Loucy (cell line): ENCODE measurements at regions not wholly inside any gene's neighbourhood (a gene's known extent, or its start where the extent isn't known, plus 50 kb on each side); places are given as distances from the start of the nearest gene placed in this dataset.

ENCODE experiments used
- H2AFZ ChIP-seq: fragments of 200-600 bp; sonication (generic); 2 replicates; pipeline ENCODE4 v1.6.0; 2016; ENCODE audit warnings: antibody characterized with exemption, mild to moderate bottlenecking, low read length, moderate library complexity
- H3F3A ChIP-seq: fragments of 200-600 bp; 2 replicates; pipeline ENCODE4 v1.6.0; 2016; ENCODE audit warnings: antibody characterized with exemption, low read depth, mild to moderate bottlenecking
- H3K27me3 ChIP-seq: fragments of 200-600 bp; sonication (generic); 2 replicates; pipeline ENCODE4 v1.6.1; 2014; ENCODE audit warnings: low read length, mild to moderate bottlenecking; ENCODE audit not compliant: insufficient read depth, poor library complexity, severe bottlenecking
- H3K36me3 ChIP-seq: fragments of 200-600 bp; sonication (generic); 2 replicates; pipeline ENCODE4 v1.6.1; 2016; ENCODE audit warnings: low read length; ENCODE audit not compliant: insufficient read depth
- H3K4me1 ChIP-seq: fragments of 200-600 bp; sonication (generic); 2 replicates; pipeline ENCODE4 v1.5.1; 2014; ENCODE audit warnings: low read length, mild to moderate bottlenecking; ENCODE audit not compliant: insufficient read depth, poor library complexity, severe bottlenecking
- H3K4me2 ChIP-seq: fragments of 200-600 bp; sonication (generic); 2 replicates; pipeline ENCODE4 v1.6.0; 2014; ENCODE audit warnings: antibody characterized with exemption, low read length, low read depth, mild to moderate bottlenecking; ENCODE audit not compliant: poor library complexity, severe bottlenecking
- H3K4me3 ChIP-seq: fragments of 200-600 bp; sonication (generic); 2 replicates; pipeline ENCODE4 v1.5.1; 2014; ENCODE audit warnings: low read length, mild to moderate bottlenecking, mixed read lengths; ENCODE audit not compliant: poor library complexity, severe bottlenecking
- H3K79me2 ChIP-seq: fragments of 200-600 bp; sonication (generic); 2 replicates; pipeline ENCODE4 v1.6.1; 2014; ENCODE audit warnings: low read length; ENCODE audit not compliant: insufficient read depth
- H3K9ac ChIP-seq: fragments of 200-600 bp; sonication (generic); 2 replicates; pipeline ENCODE4 v1.6.0; 2014; ENCODE audit warnings: mild to moderate bottlenecking, low read depth, low read length, moderate library complexity; ENCODE audit not compliant: poor library complexity, severe bottlenecking
- H3K9me2 ChIP-seq: fragments of 200-600 bp; sonication (generic); replicated peaks from 2 replicates; pipeline ENCODE4 v1.6.1; 2016; ENCODE audit warnings: low read depth, low read length, mixed read lengths
- H3K9me3 ChIP-seq: fragments of 200-600 bp; sonication (generic); 2 replicates; pipeline ENCODE4 v1.6.1; 2014; ENCODE audit warnings: mild to moderate bottlenecking, antibody characterized with exemption, low read length, low read depth; ENCODE audit not compliant: insufficient read depth
- H4K20me1 ChIP-seq: fragments of 200-600 bp; sonication (generic); 2 replicates; pipeline ENCODE4 v1.6.0; 2014; ENCODE audit warnings: antibody characterized with exemption, low read length, mild to moderate bottlenecking; ENCODE audit not compliant: insufficient read depth, poor library complexity, severe bottlenecking
- CTCF ChIP-seq: fragments of 200-600 bp; sonication (generic); conservative IDR thresholded peaks from 2 replicates; pipeline ENCODE4 v1.5.1; 2014; ENCODE audit warnings: mild to moderate bottlenecking, antibody characterized with exemption, low read length
- EZH2phosphoT487 ChIP-seq: fragments of 200-600 bp; IDR thresholded peaks from 2 replicates; pipeline ENCODE4 v1.6.1; 2018; ENCODE audit warnings: antibody characterized with exemption, mild to moderate bottlenecking, moderate library complexity, borderline replicate concordance

- H4K20me1 ChIP-seq, result no peaks in the 10 kb centered on the region
- H2AFZ ChIP-seq, result no peak overlapping the region
- H3K9me2 ChIP-seq, result no peaks in the 10 kb centered on the region
- H3K79me2 ChIP-seq, result no peaks in the 10 kb centered on the region
- H3K4me1 ChIP-seq, result no peaks in the 10 kb centered on the region
- no peaks in the 10 kb centered on the region for H3K27me3 ChIP-seq
- TF ChIP-seq CTCF, result no peak
- H3K9ac ChIP-seq, result no peak overlapping the region
- no peak overlapping the region for H3K4me3 ChIP-seq
- no peaks in the 10 kb centered on the region for H3K9me3 ChIP-seq
- no peak overlapping the region for H3K4me2 ChIP-seq
- no peaks in the 10 kb centered on the region for H3F3A ChIP-seq
- H3K36me3 ChIP-seq, result no peaks in the 10 kb centered on the region
Observed at GRCh38 chr1:169024255-169024654, 82.2 kb upstream of the ATP1B1 start.

- H3K4me3 ChIP-seq, result no peak overlapping the region
- H3K9me3 ChIP-seq, result no peaks in the 10 kb centered on the region
- H3K9me2 ChIP-seq, result no peaks in the 10 kb centered on the region
- no peak overlapping the region for H3K4me2 ChIP-seq
- H2AFZ ChIP-seq, result no peak overlapping the region
- no peaks in the 10 kb centered on the region for H3F3A ChIP-seq
- H3K4me1 ChIP-seq, result no peaks in the 10 kb centered on the region
- TF ChIP-seq CTCF (no peak), EZH2phosphoT487 (no peak)
- H3K9ac ChIP-seq, result no peak overlapping the region
- no peaks in the 10 kb centered on the region for H4K20me1 ChIP-seq
- no peaks in the 10 kb centered on the region for H3K36me3 ChIP-seq
- no peaks in the 10 kb centered on the region for H3K79me2 ChIP-seq
- no peaks in the 10 kb centered on the region for H3K27me3 ChIP-seq
Observed at GRCh38 chr1:169024800-169025271, 81.7 kb upstream of the ATP1B1 start.

GRCh38 chr1:169025412-169025811, 81.1 kb upstream of the ATP1B1 start:
- Histone ChIP-seq H3K9me3 (no peaks in the 10 kb centered on the region), H2AFZ (no peak overlapping the region), H3K36me3 (no peaks in the 10 kb centered on the region), H3K9ac (no peak overlapping the region), H3K4me3 (no peak overlapping the region), H3F3A (no peaks in the 10 kb centered on the region), H3K9me2 (no peaks in the 10 kb centered on the region), H3K4me2 (no peak overlapping the region), H4K20me1 (no peaks in the 10 kb centered on the region), H3K4me1 (no peaks in the 10 kb centered on the region), H3K79me2 (no peaks in the 10 kb centered on the region), H3K27me3 (no peaks in the 10 kb centered on the region)
- TF ChIP-seq EZH2phosphoT487 (no peak), CTCF (no peak)
